Eye (tissue), 1 donor: ENCODE measurements at regions not wholly inside any gene's neighbourhood (a gene's known extent, or its start where the extent isn't known, plus 50 kb on each side); places are given as distances from the start of the nearest gene placed in this dataset.

Experiments used
- DNase-seq: peaks from one replicate; pipeline ENCODE4 v3.0.0-alpha.2; 2015

GRCh38 chr5:44868541-44868940 lies 59.8 kb downstream of the MRPS30 start:
- DNase-seq, result peak; percentile 13

GRCh38 chr5:44869928-44870327 lies 61.2 kb downstream of the MRPS30 start:
- peak; percentile 19 for DNase-seq

GRCh38 chr5:44870430-44870829 lies 61.7 kb downstream of the MRPS30 start:
- DNase-seq, result no peak

- DNase-seq, result no peak
These were observed 62.7 kb downstream of the MRPS30 start for GRCh38 chr5:44871401-44871800.

- DNase-seq, result no peak
These were observed 67.2 kb downstream of the MRPS30 start for GRCh38 chr5:44875661-44876605.

- DNase-seq, result no peak
These were observed 72.5 kb downstream of the MRPS30 start for GRCh38 chr5:44881266-44881665.

GRCh38 chr5:44884036-44884435 lies 75.3 kb downstream of the MRPS30 start:
- DNase-seq, result no peak

- DNase-seq, result no peak
These were observed 77.2 kb downstream of the MRPS30 start for GRCh38 chr5:44885903-44886302.

GRCh38 chr5:44887722-44888121 lies 79.0 kb downstream of the MRPS30 start:
- no peak for DNase-seq

- no peak for DNase-seq
These were observed 79.7 kb downstream of the MRPS30 start for GRCh38 chr5:44888435-44888834.

GRCh38 chr5:44891116-44891515 lies 82.4 kb downstream of the MRPS30 start:
- no peak for DNase-seq

- DNase-seq, result no peak
These were observed 91.7 kb downstream of the MRPS30 start for GRCh38 chr5:44900273-44900954.

GRCh38 chr5:44907396-44907795 lies 98.6 kb downstream of the MRPS30 start:
- no peak for DNase-seq

- no peak for DNase-seq
These were observed 100.3 kb downstream of the MRPS30 start for GRCh38 chr5:44909004-44909403.

GRCh38 chr5:44911501-44911900 lies 102.8 kb downstream of the MRPS30 start:
- DNase-seq, result no peak

- no peak for DNase-seq
These were observed 105.5 kb downstream of the MRPS30 start for GRCh38 chr5:44914221-44914620.

- no peak for DNase-seq
These were observed 110.8 kb downstream of the MRPS30 start for GRCh38 chr5:44919560-44919959.

- DNase-seq, result no peak
These were observed 118.5 kb downstream of the MRPS30 start for GRCh38 chr5:44927115-44927733.

- no peak for DNase-seq
These were observed 124.3 kb downstream of the MRPS30 start for GRCh38 chr5:44932922-44933585.

GRCh38 chr5:44933686-44934085 lies 124.9 kb downstream of the MRPS30 start:
- DNase-seq, result no peak

- no peak for DNase-seq
These were observed 126.5 kb downstream of the MRPS30 start for GRCh38 chr5:44935262-44935661.

- DNase-seq, result no peak
These were observed 127.1 kb downstream of the MRPS30 start for GRCh38 chr5:44935871-44936270.

GRCh38 chr5:44942524-44943001 lies 133.8 kb downstream of the MRPS30 start:
- DNase-seq, result no peak
